ENCODE measurements at regions not wholly inside any gene's neighbourhood (a gene's known extent, or its start where the extent isn't known, plus 50 kb on each side); places are given as distances from the start of the nearest gene placed in this dataset.

- no peak overlapping the region for H3K27ac ChIP-seq (ENCODE audit: low read length in 2 of 2)
- H3K4me3 ChIP-seq (ENCODE audit: control extremely low read depth in 1 of 5, extremely low read depth in 1 of 5, insufficient read depth in 1 of 5, low read depth in 2 of 5, low read length in 4 of 5): no peak overlapping the region
- ChIA-PET CTCF (no interaction called here), POLR2A (no interaction called here)
- no peak for DNase-seq
- Mint-ChIP-seq H3K27ac (no peak overlapping the region), H3K27me3 (no peaks in the 10 kb centered on the region), H3K4me3 (no peak overlapping the region), H3K9me3 (ENCODE audit: insufficient read depth) (no peaks in the 10 kb centered on the region), H3K4me1 (peaks cover 3% of the 10 kb centered on the region)
- H2AFZ ChIP-seq (ENCODE audit: insufficient read depth, low read depth, low read length, poor library complexity, severe bottlenecking): no peak overlapping the region
- H3K27me3 ChIP-seq (replicated peaks in 1 of 4; ENCODE audit: control extremely low read depth in 1 of 4, control insufficient read depth in 3 of 4, insufficient read depth in 4 of 4, low read length in 3 of 4): no peaks in the 10 kb centered on the region
- no peaks in the 10 kb centered on the region for H4K20me1 ChIP-seq (ENCODE audit: control insufficient read depth, insufficient read depth, low read length, poor library complexity, severe bottlenecking)
- ATAC-seq (ENCODE audit: low read depth): no peak
- no peaks in the 10 kb centered on the region for H3K79me2 ChIP-seq (ENCODE audit: control insufficient read depth, insufficient read depth, low read length)
- WGBS (ENCODE audit: insufficient coverage): no CpG with 5 or more reads among the region's 1 CpG
- no peak overlapping the region for H3K4me2 ChIP-seq (replicated peaks; ENCODE audit: low read depth, low read length, poor library complexity, severe bottlenecking)
- no peak for TF ChIP-seq EZH2 (IDR thresholded peaks at IDR 0.05; ENCODE audit: borderline replicate concordance, insufficient read depth, low read depth, low read length, poor library complexity, severe bottlenecking)
- no peak for TF ChIP-seq CTCF (IDR thresholded peaks at IDR 0.05)
- H3K36me3 ChIP-seq (replicated peaks in 1 of 2; ENCODE audit: control extremely low read depth in 1 of 2, control insufficient read depth in 1 of 2, extremely low read depth in 1 of 2, insufficient read depth in 2 of 2, low read length in 1 of 2): no peaks in the 10 kb centered on the region
- no peak overlapping the region for H3K9ac ChIP-seq (ENCODE audit: low read length)
- intact Hi-C loops (cut with micrococcal nuclease): loop anchor here (5.0 to 10.0 kb wide), 2 partner anchors 1563 to 1656 kb away; no protein-coding TSS in a partner anchor
- H3K9me3 ChIP-seq (ENCODE audit: control extremely low read depth in 1 of 3, control insufficient read depth in 2 of 3, insufficient read depth in 1 of 3, low read length in 2 of 3): no peaks in the 10 kb centered on the region
- H3K4me1 ChIP-seq (ENCODE audit: control insufficient read depth in 2 of 2, insufficient read depth in 2 of 2, low read length in 2 of 2): peaks cover 2 to 4% of the 10 kb centered on the region in 2 donors
These were observed 449.4 kb downstream of the RERGL start for GRCh38 chr12:17640615-17641014.

GRCh38 chr12:17618831-17619230 is 471.2 kb downstream of the RERGL start:
- Mint-ChIP-seq H3K27me3 (no peaks in the 10 kb centered on the region), H3K4me3 (no peak overlapping the region), H3K4me1 (no peaks in the 10 kb centered on the region), H3K27ac (no peak overlapping the region), H3K9me3 (ENCODE audit: insufficient read depth) (peaks cover 6% of the 10 kb centered on the region)
- POLR2A ChIA-PET: no interaction called here
- DNase-seq (no peak), ATAC-seq (ENCODE audit: low read depth) (no peak)
- Histone ChIP-seq H2AFZ (ENCODE audit: insufficient read depth, low read depth, low read length, poor library complexity, severe bottlenecking) (no peak overlapping the region), H3K4me3 (ENCODE audit: control extremely low read depth in 1 of 5, extremely low read depth in 1 of 5, insufficient read depth in 1 of 5, low read depth in 2 of 5, low read length in 4 of 5) (no peak overlapping the region), H3K36me3 (replicated peaks in 1 of 2; ENCODE audit: control extremely low read depth in 1 of 2, control insufficient read depth in 1 of 2, extremely low read depth in 1 of 2, insufficient read depth in 2 of 2, low read length in 1 of 2) (no peaks in the 10 kb centered on the region), H3K4me2 (replicated peaks; ENCODE audit: low read depth, low read length, poor library complexity, severe bottlenecking) (no peak overlapping the region), H3K9me3 (ENCODE audit: control extremely low read depth in 1 of 3, control insufficient read depth in 2 of 3, insufficient read depth in 1 of 3, low read length in 2 of 3) (peaks cover 0 to 7% (median 0%) of the 10 kb centered on the region in 3 donors), H3K9ac (ENCODE audit: low read length) (no peak overlapping the region), H3K27ac (ENCODE audit: low read length in 2 of 2) (no peak overlapping the region), H3K4me1 (ENCODE audit: control insufficient read depth in 2 of 2, insufficient read depth in 2 of 2, low read length in 2 of 2) (no peaks in the 10 kb centered on the region), H4K20me1 (ENCODE audit: control insufficient read depth, insufficient read depth, low read length, poor library complexity, severe bottlenecking) (no peaks in the 10 kb centered on the region), H3K27me3 (replicated peaks in 1 of 4; ENCODE audit: control extremely low read depth in 1 of 4, control insufficient read depth in 3 of 4, insufficient read depth in 4 of 4, low read length in 3 of 4) (no peaks in the 10 kb centered on the region), H3K79me2 (ENCODE audit: control insufficient read depth, insufficient read depth, low read length) (no peaks in the 10 kb centered on the region)
- no peak for TF ChIP-seq EZH2 (IDR thresholded peaks at IDR 0.05; ENCODE audit: borderline replicate concordance, insufficient read depth, low read depth, low read length, poor library complexity, severe bottlenecking)
- no peak for TF ChIP-seq CTCF (IDR thresholded peaks at IDR 0.05)
- CTCF ChIA-PET: no interaction called here
- WGBS (ENCODE audit: insufficient coverage): 86% methylated on average over 1 of the region's 2 CpGs
- intact Hi-C loops (cut with micrococcal nuclease): no loop called here

Measured in B cell (primary cell).